OCI-M2 (cell line): ENCODE measurements at regions not wholly inside any gene's neighbourhood (a gene's known extent, or its start where the extent isn't known, plus 50 kb on each side); places are given as distances from the start of the nearest gene placed in this dataset.

ENCODE experiments used
- DNase-seq: peaks from one replicate; lab custom pipeline; 2025; ENCODE audit not compliant: unreplicated experiment; lab: John Stamatoyannopoulos, UW

- no peak for DNase-seq
Measured at GRCh38 chrX:110863883-110864282, 68.3 kb upstream of the CHRDL1 start.

GRCh38 chrX:110858565-110858964, 62.9 kb upstream of the CHRDL1 start:
- DNase-seq = no peak

DNA sequence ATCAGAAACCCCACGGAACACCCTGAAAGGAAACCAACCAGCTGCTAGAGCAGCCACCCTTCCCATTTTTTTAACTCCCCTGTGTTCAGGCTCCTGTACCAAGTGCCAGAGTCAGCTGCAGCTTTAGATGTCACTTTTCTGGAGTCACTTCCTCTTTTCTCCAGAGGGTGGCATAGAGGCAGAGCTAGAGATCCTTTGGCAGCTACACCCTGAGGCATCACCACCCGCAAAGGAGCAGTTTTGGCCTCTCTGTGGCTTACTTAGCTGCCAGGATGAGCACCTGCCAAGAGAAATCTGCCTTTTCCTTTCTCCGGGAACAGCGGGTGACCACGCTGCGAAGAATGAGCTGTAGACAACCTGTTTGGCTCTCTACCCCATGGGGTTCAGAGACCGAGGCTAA, 58.0 kb upstream of the CHRDL1 start:
- no peak for DNase-seq

GRCh38 chrX:110852180-110852579, 56.6 kb upstream of the CHRDL1 start:
- DNase-seq = no peak

DNA sequence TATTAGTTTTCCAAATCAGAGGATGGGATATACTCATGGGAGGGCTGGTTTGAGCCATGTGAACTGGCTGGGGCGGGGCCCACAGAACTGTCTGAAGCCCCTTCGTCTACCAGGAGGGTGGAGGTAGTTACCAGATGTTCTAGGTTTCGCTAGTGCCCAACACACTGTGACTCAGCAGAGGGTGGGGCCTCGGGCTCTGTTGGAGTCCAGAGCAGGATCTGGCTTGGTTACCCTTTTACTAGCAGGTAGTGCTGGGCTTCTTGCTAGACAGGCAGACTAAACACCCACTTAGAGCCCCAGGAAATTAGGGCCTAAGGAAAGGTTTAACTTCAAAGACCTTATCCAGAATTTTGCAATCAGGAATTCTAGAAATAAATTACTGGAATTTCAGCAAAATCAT, 56.2 kb upstream of the CHRDL1 start:
- no peak for DNase-seq

GRCh38 chrX:110847334-110847733, 51.7 kb upstream of the CHRDL1 start:
- DNase-seq = peak; percentile 0

DNA sequence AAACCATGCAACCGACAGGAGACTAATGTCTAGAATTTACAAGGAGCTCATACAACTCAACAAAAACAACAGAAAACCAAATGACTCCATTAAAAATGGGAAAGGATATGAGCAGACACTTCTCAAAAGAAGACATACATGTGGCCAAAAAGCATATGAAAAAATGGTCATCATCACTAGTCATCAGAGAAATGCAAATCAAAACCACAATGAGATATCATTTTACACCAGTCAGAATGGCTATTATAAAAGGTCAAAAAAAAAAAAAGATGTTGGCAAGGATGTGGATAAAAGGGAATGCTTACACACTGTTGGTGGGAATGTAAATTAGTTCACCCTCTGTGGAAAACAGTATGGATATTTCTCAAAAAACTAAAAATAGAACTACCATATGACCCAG, 50.5 kb upstream of the CHRDL1 start:
- no peak for DNase-seq
